Omental fat pad (tissue), 3 donors: ENCODE measurements at regions not wholly inside any gene's neighbourhood (a gene's known extent, or its start where the extent isn't known, plus 50 kb on each side); places are given as distances from the start of the nearest gene placed in this dataset.

Experiments used
- ATAC-seq: fragments of 150-250 bp; one replicate; pipeline ENCODE4 v1.9.1; 2016; ENCODE audit warnings: mild to moderate bottlenecking, moderate library complexity; ENCODE audit not compliant: low FRiP score
- DNase-seq: peaks from one replicate; pipeline ENCODE4 v3.0.0-alpha.2; 2019; ENCODE audit warnings: low spot score
- TF ChIP-seq, protein P1 (sequence below), 3 donors: fragments of 450-650 bp; IDR thresholded peaks; one replicate each; pipeline ENCODE4 v1.5.1; 2016 to 2017; ENCODE audit warnings: antibody characterized with exemption in 3 of 3, mild to moderate bottlenecking in 3 of 3, moderate library complexity in 2 of 3

DNA sequence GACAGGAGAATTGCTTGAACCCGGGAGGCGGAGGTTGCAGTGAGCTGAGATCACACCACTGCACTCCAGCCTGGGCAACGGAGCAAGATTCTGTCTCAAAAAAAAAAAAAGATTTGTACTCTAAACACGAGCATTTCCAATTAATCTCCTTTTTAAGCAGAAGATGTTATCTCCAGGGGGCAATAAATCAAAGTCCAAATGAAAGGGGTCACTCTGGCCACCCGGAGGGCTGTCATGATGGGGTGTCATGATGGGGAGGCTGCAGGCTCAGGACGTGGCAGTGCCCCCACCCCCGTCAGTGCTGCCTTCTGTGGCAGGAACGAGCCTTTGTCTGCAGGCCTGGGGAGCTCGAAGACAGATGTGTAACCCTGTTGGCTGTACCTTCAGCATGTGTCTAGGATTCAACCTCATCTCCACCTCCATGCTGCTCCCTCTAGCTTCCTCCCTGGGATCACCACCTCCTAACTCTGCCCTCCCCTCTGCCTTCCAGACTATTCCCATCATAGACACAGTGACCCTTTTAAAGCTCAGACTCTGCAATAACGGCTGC is 76.9 kb upstream of the YWHAQ start:
- DNase-seq: no peak
- ATAC-seq: no peak
- TF ChIP-seq, protein P1, sequence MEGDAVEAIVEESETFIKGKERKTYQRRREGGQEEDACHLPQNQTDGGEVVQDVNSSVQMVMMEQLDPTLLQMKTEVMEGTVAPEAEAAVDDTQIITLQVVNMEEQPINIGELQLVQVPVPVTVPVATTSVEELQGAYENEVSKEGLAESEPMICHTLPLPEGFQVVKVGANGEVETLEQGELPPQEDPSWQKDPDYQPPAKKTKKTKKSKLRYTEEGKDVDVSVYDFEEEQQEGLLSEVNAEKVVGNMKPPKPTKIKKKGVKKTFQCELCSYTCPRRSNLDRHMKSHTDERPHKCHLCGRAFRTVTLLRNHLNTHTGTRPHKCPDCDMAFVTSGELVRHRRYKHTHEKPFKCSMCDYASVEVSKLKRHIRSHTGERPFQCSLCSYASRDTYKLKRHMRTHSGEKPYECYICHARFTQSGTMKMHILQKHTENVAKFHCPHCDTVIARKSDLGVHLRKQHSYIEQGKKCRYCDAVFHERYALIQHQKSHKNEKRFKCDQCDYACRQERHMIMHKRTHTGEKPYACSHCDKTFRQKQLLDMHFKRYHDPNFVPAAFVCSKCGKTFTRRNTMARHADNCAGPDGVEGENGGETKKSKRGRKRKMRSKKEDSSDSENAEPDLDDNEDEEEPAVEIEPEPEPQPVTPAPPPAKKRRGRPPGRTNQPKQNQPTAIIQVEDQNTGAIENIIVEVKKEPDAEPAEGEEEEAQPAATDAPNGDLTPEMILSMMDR (IDR thresholded peaks at IDR 0.05): no peak

DNA sequence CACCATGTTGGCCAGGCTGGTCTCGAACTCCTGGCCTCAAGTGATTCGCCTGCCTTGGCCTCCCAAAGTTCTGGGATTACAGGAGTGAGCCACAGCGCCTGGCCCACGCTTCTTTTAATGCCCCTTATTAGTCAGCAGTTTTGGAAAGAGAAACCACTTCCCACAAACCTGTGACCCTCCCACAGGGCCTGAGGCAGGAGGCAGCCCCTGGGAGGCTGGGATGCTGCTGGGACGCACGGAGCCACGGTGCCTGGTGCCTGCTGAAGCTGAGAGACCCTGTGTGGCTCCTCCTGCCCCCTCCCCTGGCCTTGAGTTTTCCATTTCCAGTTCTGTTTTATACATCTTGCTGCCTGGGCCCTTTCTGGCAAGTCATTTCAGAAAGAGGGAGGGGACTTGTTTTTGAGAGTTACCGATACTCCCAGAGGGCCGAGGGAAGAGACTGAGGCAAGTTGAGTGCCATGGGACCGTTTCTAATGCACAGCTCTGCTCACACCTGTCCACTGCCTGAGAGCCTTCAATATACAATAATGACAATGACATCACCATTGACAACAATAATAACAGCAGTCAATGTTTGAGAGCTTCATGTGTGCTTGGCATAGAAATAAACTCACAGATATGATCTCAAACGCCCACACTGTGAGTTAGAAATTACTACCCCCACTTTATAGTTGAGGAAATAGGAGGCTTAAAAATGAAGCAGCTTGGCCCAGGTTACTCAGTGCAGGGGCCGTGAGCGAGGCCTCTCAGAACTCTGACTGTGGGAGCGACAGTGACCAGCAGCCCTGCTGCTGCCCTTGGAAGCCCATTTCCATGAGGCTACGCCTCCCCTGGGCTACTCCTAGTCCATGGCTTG is 78.1 kb upstream of the YWHAQ start:
- TF ChIP-seq, protein P1 (IDR thresholded peaks at IDR 0.05): no peak
- no peak for ATAC-seq
- no peak for DNase-seq

DNA sequence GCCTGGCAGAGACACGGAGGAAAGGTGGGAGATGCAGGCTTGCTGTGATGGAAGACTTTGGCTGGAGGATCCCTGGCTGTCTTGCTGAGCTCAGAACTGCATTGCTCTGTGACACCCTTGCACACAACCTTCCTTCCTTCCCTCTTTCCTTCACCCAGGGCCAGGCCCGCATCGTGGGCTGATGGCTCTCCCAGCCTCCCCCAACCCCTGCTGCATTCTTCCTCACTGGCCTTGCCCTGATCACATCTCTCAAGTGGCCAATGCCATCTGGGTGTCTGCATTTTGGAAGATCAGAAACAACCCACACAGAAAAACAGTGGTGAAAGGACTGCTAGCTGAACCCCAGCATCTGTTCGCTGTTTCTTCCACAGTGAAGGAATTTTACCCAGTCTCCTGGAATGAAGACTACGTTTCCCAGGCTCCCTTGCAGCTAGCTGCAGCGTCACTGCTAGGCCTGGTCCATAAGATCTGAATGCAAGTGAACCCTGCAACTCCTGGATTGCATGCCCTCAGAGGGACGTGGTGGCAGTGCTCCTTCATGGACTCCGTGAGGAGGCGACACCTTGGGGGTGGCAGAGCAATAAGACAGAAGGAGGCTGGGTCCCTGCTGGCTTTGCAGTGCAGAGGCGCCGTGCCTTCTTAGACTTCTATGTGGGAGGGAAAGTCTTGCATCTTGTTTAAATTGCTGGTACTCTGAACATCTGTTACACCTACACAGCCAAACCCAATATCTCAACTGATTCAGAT is 78.9 kb upstream of the YWHAQ start:
- no peak for ATAC-seq
- no peak for DNase-seq
- TF ChIP-seq, protein P1 (IDR thresholded peaks at IDR 0.05): no peak

DNA sequence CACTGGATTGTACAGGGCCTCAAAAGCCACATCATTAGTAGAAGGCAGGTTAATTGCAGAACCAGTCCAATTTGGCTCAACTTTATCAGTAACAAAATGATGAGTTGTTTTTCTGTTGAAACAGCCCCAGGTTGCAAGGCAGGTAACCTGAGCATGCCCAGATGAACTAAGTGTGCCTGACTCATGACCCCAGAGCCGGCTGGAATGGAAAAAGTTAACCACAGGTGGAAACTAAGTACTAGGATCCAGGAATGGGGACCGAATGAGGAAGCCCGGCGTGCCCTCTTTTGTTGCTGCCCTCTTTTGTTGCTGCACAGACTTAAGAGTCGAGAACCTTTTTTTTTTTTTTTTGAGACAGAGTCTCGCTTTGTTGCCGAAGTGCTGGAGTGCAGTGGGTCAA is 79.5 kb upstream of the YWHAQ start:
- no peak for DNase-seq
- no peak for ATAC-seq
- TF ChIP-seq, protein P1 (IDR thresholded peaks at IDR 0.05): no peak

DNA sequence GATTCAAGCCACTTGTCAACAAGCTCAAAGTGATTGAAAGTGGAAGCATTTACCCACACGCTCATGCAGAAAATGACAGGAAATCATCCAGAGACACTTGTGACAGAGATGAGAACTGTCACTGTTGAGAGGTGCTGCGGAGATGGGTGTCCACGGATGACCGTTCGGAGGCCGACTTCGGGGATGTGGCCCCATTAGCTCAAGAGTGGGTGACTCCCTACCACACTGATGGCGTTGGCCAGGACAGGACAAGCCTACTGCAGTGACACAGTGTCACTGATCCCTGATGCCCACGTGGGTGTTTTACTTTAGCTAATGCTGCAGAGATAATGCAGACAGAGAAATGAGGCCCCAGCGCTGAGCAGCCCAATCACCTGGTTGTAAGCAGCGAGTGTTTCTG is 81.5 kb upstream of the YWHAQ start:
- ATAC-seq (no peak), DNase-seq (no peak)
- TF ChIP-seq, protein P1 (IDR thresholded peaks at IDR 0.05): no peak

DNA sequence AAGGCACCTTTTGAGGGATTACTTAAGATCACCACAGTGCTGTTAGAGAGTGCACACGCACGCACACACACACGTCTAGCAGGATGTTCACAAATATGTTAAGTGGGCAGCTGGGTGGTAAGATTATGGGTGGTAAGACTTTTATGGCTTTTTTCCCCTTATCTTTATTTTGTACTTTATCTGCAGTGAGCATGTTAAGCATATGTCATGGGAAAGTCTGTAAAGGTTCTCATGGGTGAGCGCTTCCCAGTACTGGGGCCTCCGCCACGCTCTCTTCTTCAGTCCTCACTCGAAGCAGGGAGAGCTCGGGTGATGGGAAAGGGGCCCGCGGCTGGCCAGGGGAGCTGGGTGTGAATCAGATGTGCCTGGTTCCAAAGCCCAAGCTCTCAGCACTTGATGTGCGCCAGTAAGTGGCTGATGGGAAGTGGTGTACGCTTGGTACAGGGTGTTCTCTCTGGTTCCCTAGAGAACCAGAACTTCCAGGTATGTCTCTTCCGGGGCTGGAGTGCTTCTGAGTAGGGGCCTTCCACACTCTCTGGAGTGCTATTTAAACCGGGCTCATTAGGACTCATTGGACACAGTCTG is 83.9 kb upstream of the YWHAQ start:
- TF ChIP-seq, protein P1 (IDR thresholded peaks at IDR 0.05): no peak
- ATAC-seq (no peak), DNase-seq (no peak)
